ENCODE measurements at regions not wholly inside any gene's neighbourhood (a gene's known extent, or its start where the extent isn't known, plus 50 kb on each side); places are given as distances from the start of the nearest gene placed in this dataset.

DNA sequence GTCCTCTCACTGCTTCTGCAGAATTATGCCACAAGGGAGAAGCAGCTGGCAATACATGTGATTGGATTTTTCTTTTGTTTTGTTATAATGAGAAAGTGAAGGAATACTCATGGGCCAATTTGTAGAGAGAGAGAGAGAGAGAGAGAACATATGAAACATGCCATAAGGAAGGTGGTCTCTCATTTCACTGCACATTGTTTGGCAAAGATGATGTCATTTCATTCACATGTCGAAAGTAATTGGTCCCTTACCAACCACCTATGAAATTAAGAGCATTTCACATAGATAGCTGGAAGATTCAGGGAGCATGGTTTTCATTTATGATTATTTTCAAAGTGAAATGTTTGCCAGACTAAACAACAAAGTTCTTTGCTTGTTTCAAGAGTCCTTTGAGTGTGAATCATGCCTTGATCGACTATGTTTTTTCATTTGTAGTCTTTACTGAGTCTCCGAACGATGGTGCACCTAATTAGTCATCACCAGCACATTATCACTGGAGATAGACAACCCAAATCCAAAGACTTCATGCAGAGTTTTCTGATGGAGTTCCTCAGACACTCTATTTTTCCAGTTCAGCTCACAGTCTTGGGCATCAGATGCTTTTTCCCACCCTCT lies 130.1 kb upstream of the ZEB1 start:
- Mint-ChIP-seq H3K27me3 (ENCODE audit: low read depth, unreplicated experiment) (peaks cover 12% of the 10 kb centered on the region), H3K9me3 (ENCODE audit: unreplicated experiment) (no peaks in the 10 kb centered on the region), H3K4me3 (ENCODE audit: unreplicated experiment) (no peak overlapping the region), H3K4me1 (ENCODE audit: low read depth, unreplicated experiment) (peaks cover 7% of the 10 kb centered on the region), H3K27ac (ENCODE audit: unreplicated experiment) (no peak overlapping the region), H3K36me3 (ENCODE audit: low read depth, unreplicated experiment) (peaks cover 1% of the 10 kb centered on the region)
- H3K27me3 ChIP-seq (ENCODE audit: insufficient read depth, low read length): no peaks in the 10 kb centered on the region
- no peak overlapping the region for H2AFZ ChIP-seq (ENCODE audit: low read depth, low read length)
- H3K4me1 ChIP-seq (ENCODE audit: insufficient read depth, low read length): no peaks in the 10 kb centered on the region
- H3K9me3 ChIP-seq (ENCODE audit: insufficient read depth, low read depth, low read length): no peaks in the 10 kb centered on the region
- H3K4me3 ChIP-seq (ENCODE audit: insufficient read depth, low read depth, low read length): no peak overlapping the region
- TF ChIP-seq, protein P1, sequence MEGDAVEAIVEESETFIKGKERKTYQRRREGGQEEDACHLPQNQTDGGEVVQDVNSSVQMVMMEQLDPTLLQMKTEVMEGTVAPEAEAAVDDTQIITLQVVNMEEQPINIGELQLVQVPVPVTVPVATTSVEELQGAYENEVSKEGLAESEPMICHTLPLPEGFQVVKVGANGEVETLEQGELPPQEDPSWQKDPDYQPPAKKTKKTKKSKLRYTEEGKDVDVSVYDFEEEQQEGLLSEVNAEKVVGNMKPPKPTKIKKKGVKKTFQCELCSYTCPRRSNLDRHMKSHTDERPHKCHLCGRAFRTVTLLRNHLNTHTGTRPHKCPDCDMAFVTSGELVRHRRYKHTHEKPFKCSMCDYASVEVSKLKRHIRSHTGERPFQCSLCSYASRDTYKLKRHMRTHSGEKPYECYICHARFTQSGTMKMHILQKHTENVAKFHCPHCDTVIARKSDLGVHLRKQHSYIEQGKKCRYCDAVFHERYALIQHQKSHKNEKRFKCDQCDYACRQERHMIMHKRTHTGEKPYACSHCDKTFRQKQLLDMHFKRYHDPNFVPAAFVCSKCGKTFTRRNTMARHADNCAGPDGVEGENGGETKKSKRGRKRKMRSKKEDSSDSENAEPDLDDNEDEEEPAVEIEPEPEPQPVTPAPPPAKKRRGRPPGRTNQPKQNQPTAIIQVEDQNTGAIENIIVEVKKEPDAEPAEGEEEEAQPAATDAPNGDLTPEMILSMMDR (IDR thresholded peaks at IDR 0.05; ENCODE audit: insufficient read depth, low read depth, low read length): no peak
- no peak for TF ChIP-seq EZH2 (IDR thresholded peaks at IDR 0.05; ENCODE audit: insufficient read depth, low read length)
- no peak overlapping the region for H3K4me2 ChIP-seq (ENCODE audit: low read length)
- DNase-seq (ENCODE audit: low read depth) (peak; percentile 47), FAIRE-seq (peak; percentile 50)
- no peak overlapping the region for H3K9ac ChIP-seq (ENCODE audit: low read length)
- no peaks in the 10 kb centered on the region for H4K20me1 ChIP-seq (ENCODE audit: insufficient read depth, low read length)
- H3K79me2 ChIP-seq (ENCODE audit: insufficient read depth, low read length): no peaks in the 10 kb centered on the region
- H3K27ac ChIP-seq (ENCODE audit: low read depth, low read length): no peak overlapping the region
- H3K36me3 ChIP-seq (ENCODE audit: insufficient read depth, low read length): no peaks in the 10 kb centered on the region

DNA sequence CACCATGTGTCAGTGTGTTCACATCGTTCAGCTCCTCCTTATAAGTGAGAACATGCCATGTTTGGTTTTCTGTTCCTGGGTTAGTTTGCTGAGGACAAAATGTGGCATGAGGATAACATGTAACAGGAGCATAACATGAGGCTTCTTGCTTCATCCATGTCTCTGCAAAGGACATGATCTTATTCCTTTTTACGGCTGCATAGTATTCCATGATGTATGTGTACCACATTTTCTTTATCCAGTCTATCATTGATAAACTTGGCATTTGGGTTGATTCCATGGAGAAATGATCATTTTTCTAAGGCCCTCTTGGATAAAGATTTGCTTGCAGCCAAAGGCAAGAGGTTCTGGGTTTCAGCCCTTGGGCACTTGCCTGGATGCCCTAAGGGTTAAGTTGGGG lies 128.5 kb upstream of the ZEB1 start:
- Histone ChIP-seq H3K27ac (ENCODE audit: low read depth, low read length) (no peak overlapping the region), H3K79me2 (ENCODE audit: insufficient read depth, low read length) (no peaks in the 10 kb centered on the region), H3K36me3 (ENCODE audit: insufficient read depth, low read length) (no peaks in the 10 kb centered on the region), H4K20me1 (ENCODE audit: insufficient read depth, low read length) (no peaks in the 10 kb centered on the region), H3K4me3 (ENCODE audit: insufficient read depth, low read depth, low read length) (no peak overlapping the region), H3K4me2 (ENCODE audit: low read length) (no peak overlapping the region), H3K27me3 (ENCODE audit: insufficient read depth, low read length) (no peaks in the 10 kb centered on the region), H2AFZ (ENCODE audit: low read depth, low read length) (no peak overlapping the region), H3K9me3 (ENCODE audit: insufficient read depth, low read depth, low read length) (no peaks in the 10 kb centered on the region), H3K4me1 (ENCODE audit: insufficient read depth, low read length) (no peaks in the 10 kb centered on the region), H3K9ac (ENCODE audit: low read length) (no peak overlapping the region)
- Mint-ChIP-seq H3K36me3 (ENCODE audit: low read depth, unreplicated experiment) (peaks cover 1% of the 10 kb centered on the region), H3K27me3 (ENCODE audit: low read depth, unreplicated experiment) (peaks cover 12% of the 10 kb centered on the region), H3K4me3 (ENCODE audit: unreplicated experiment) (no peak overlapping the region), H3K4me1 (ENCODE audit: low read depth, unreplicated experiment) (peaks cover 11% of the 10 kb centered on the region), H3K9me3 (ENCODE audit: unreplicated experiment) (no peaks in the 10 kb centered on the region), H3K27ac (ENCODE audit: unreplicated experiment) (no peak overlapping the region)
- DNase-seq (ENCODE audit: low read depth) (no peak), FAIRE-seq (no peak)
- TF ChIP-seq, protein P1 (IDR thresholded peaks at IDR 0.05; ENCODE audit: insufficient read depth, low read depth, low read length): no peak
- no peak for TF ChIP-seq EZH2 (IDR thresholded peaks at IDR 0.05; ENCODE audit: insufficient read depth, low read length)

DNA sequence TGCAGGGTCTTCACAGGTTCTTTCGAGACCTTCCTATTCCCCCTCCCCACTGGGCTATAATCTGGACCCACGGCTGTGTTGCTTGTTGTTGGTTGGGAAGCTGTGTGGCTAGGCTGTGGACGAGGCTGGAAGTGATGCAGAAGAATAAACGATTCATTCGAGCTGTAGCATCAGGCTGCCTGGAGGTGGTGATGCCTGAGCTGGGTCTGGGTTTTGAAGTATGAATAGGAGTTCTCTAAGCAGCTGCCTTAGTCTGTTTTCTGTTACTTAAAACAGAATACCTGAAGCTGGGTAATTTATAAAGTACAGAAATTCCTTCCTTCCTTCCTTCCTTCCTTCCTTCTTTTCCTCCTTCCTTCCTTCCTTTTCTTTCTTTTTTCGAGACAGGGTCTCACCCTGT lies 126.5 kb upstream of the ZEB1 start:
- Histone ChIP-seq H3K4me1 (ENCODE audit: insufficient read depth, low read length) (no peaks in the 10 kb centered on the region), H2AFZ (ENCODE audit: low read depth, low read length) (no peak overlapping the region), H3K79me2 (ENCODE audit: insufficient read depth, low read length) (no peaks in the 10 kb centered on the region), H3K4me2 (ENCODE audit: low read length) (no peak overlapping the region), H3K9ac (ENCODE audit: low read length) (no peak overlapping the region), H3K27ac (ENCODE audit: low read depth, low read length) (no peak overlapping the region), H3K27me3 (ENCODE audit: insufficient read depth, low read length) (no peaks in the 10 kb centered on the region), H4K20me1 (ENCODE audit: insufficient read depth, low read length) (no peaks in the 10 kb centered on the region), H3K9me3 (ENCODE audit: insufficient read depth, low read depth, low read length) (no peaks in the 10 kb centered on the region), H3K4me3 (ENCODE audit: insufficient read depth, low read depth, low read length) (no peak overlapping the region), H3K36me3 (ENCODE audit: insufficient read depth, low read length) (no peaks in the 10 kb centered on the region)
- Mint-ChIP-seq H3K4me3 (ENCODE audit: unreplicated experiment) (no peak overlapping the region), H3K9me3 (ENCODE audit: unreplicated experiment) (no peaks in the 10 kb centered on the region), H3K27ac (ENCODE audit: unreplicated experiment) (no peak overlapping the region), H3K36me3 (ENCODE audit: low read depth, unreplicated experiment) (peaks cover 1% of the 10 kb centered on the region), H3K27me3 (ENCODE audit: low read depth, unreplicated experiment) (peaks cover 12% of the 10 kb centered on the region), H3K4me1 (ENCODE audit: low read depth, unreplicated experiment) (peaks cover 11% of the 10 kb centered on the region)
- FAIRE-seq (no peak), DNase-seq (ENCODE audit: low read depth) (no peak)
- TF ChIP-seq EZH2 (IDR thresholded peaks at IDR 0.05; ENCODE audit: insufficient read depth, low read length): no peak

Measured in astrocyte (in vitro differentiated cells and primary cell).